ENCODE measurements at regions not wholly inside any gene's neighbourhood (a gene's known extent, or its start where the extent isn't known, plus 50 kb on each side); places are given as distances from the start of the nearest gene placed in this dataset.

DNA sequence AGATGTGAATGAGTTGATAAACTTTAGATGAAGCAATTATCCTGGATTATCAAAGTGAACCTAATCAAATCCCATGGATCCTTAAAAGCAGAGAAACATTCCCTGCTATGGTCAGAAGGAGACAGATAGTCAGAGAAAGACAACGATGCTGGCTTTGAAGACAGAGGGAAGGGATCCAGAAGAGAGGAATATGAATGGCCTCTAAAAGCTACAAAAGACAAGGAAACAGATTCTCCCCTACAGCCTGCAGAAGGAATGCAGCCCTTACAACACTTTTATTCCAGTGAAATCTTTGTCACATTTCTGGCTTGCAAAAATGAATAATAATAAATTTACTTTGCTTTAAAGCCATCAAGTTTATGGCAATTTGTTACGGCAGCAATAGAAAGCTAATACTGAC, 1164.2 kb downstream of the PCDH17 start:
- TF ChIP-seq, protein P1, sequence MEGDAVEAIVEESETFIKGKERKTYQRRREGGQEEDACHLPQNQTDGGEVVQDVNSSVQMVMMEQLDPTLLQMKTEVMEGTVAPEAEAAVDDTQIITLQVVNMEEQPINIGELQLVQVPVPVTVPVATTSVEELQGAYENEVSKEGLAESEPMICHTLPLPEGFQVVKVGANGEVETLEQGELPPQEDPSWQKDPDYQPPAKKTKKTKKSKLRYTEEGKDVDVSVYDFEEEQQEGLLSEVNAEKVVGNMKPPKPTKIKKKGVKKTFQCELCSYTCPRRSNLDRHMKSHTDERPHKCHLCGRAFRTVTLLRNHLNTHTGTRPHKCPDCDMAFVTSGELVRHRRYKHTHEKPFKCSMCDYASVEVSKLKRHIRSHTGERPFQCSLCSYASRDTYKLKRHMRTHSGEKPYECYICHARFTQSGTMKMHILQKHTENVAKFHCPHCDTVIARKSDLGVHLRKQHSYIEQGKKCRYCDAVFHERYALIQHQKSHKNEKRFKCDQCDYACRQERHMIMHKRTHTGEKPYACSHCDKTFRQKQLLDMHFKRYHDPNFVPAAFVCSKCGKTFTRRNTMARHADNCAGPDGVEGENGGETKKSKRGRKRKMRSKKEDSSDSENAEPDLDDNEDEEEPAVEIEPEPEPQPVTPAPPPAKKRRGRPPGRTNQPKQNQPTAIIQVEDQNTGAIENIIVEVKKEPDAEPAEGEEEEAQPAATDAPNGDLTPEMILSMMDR (IDR thresholded peaks at IDR 0.05) = no peak
- H3K4me1 ChIP-seq (ENCODE audit: control insufficient read depth in 1 of 2, low read depth in 2 of 2) = no peaks in the 10 kb centered on the region
- ATAC-seq (ENCODE audit: insufficient number of reproducible peaks, low FRiP score, low read depth) = no peak
- H3K36me3 ChIP-seq = no peaks in the 10 kb centered on the region
- H3K4me3 ChIP-seq = no peak overlapping the region
- DNase-seq (ENCODE audit: low spot score) = no peak
- H3K27ac ChIP-seq = no peak overlapping the region
- no peaks in the 10 kb centered on the region for H3K9me3 ChIP-seq
- no peaks in the 10 kb centered on the region for H3K27me3 ChIP-seq (replicated peaks; ENCODE audit: insufficient read depth)

DNA sequence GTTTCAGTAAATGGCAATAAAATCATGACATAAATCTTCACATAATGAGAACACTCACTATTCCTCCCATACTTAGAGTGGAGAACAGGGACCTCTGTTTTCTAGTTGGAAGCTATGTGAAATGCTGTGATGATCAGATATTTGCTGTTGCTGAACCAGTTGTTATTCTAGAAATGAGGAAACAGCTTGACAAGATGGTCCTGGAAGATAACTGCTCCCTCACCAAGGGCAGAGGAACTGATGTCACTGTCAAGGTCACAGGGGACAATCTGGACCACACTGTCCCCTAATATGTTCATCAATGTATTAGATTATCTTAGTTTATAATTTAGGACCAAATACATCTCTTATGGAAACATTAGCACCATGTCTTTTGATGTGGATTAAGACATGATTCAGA, 1173.3 kb downstream of the PCDH17 start:
- H3K4me1 ChIP-seq (ENCODE audit: control insufficient read depth in 1 of 2, low read depth in 2 of 2) = no peaks in the 10 kb centered on the region
- no peaks in the 10 kb centered on the region for H3K9me3 ChIP-seq
- DNase-seq (ENCODE audit: low spot score) (no peak), ATAC-seq (ENCODE audit: insufficient number of reproducible peaks, low FRiP score, low read depth) (no peak)
- no peak overlapping the region for H3K27ac ChIP-seq
- no peaks in the 10 kb centered on the region for H3K27me3 ChIP-seq (replicated peaks; ENCODE audit: insufficient read depth)
- H3K4me3 ChIP-seq = no peak overlapping the region
- H3K36me3 ChIP-seq = no peaks in the 10 kb centered on the region
- TF ChIP-seq, protein P1 (IDR thresholded peaks at IDR 0.05) = no peak

DNA sequence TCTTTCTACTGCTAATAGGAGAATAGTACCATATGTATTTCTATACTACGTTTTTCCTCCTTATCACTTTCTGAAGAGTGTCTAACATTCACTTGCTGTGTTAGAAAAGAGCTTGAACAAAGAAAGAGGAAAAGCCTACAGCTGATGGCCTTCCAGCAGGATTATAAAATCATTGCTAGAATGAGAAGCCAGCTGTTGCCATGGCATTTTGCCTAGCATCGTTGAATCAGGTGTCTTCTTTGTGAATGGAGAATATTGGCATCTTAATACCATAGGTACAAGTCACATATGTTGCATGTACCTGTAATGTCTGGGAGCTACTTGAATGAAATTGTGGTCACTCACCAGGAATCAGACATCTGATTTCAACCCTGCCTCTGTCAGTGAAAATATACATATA, 1174.9 kb downstream of the PCDH17 start:
- Histone ChIP-seq H3K4me1 (ENCODE audit: control insufficient read depth in 1 of 2, low read depth in 2 of 2) (no peaks in the 10 kb centered on the region), H3K27me3 (replicated peaks; ENCODE audit: insufficient read depth) (no peaks in the 10 kb centered on the region), H3K9me3 (no peaks in the 10 kb centered on the region), H3K4me3 (no peak overlapping the region), H3K36me3 (no peaks in the 10 kb centered on the region), H3K27ac (no peak overlapping the region)
- DNase-seq (ENCODE audit: low spot score) = no peak
- no peak for ATAC-seq (ENCODE audit: insufficient number of reproducible peaks, low FRiP score, low read depth)
- TF ChIP-seq, protein P1 (IDR thresholded peaks at IDR 0.05) = no peak

DNA sequence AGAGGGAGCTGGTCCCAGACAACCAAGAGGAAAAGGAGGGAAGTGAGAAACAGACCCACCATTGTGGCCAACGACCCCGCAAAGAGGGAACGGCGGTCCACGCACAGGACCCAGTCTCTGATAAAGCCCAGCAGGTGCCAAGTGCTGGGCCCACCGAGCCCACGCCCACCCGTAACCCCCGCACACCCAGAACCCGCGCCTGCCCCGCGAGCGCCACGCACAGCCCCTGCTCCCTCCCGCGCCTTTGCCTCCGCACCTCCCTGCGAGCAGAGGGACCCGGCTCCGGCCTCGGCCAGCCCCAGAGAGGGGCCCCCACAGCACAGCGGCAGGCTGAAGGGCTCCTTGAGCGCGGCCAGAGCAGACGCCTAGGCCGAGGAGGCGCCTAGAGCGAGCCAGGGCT, 1192.2 kb downstream of the PCDH17 start:
- no peak overlapping the region for H3K27ac ChIP-seq
- no peaks in the 10 kb centered on the region for H3K4me1 ChIP-seq (ENCODE audit: control insufficient read depth in 1 of 2, low read depth in 2 of 2)
- TF ChIP-seq, protein P1 (IDR thresholded peaks at IDR 0.05) = no peak
- no peaks in the 10 kb centered on the region for H3K9me3 ChIP-seq
- no peak for DNase-seq (ENCODE audit: low spot score)
- H3K36me3 ChIP-seq = no peaks in the 10 kb centered on the region
- ATAC-seq (ENCODE audit: insufficient number of reproducible peaks, low FRiP score, low read depth) = no peak
- H3K4me3 ChIP-seq = no peak overlapping the region
- H3K27me3 ChIP-seq (replicated peaks; ENCODE audit: insufficient read depth) = no peaks in the 10 kb centered on the region

DNA sequence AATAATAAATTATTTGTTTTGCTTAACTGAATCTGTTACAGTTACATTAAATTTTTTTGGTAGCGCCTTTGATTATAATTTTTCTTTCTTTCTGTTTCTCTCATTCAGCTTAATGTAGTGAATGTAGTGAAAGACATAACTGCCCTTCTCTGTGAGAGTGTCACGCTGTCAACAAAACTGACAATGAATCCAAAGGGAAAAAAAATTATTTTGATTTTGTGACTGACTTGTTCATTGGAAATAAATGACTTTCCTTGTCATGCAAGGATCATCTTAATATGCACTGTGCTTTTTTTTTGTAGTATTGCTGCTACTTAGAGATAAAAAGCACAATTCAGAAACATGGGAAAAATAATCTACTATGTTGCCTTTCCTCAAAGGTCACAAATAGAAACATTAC, 1196.4 kb downstream of the PCDH17 start:
- ATAC-seq (ENCODE audit: insufficient number of reproducible peaks, low FRiP score, low read depth) = no peak
- no peaks in the 10 kb centered on the region for H3K27me3 ChIP-seq (replicated peaks; ENCODE audit: insufficient read depth)
- no peak overlapping the region for H3K27ac ChIP-seq

More for the DNA sequence above, 1196.4 kb downstream of the PCDH17 start:
- H3K4me3 ChIP-seq = no peak overlapping the region
- DNase-seq (ENCODE audit: low spot score) = no peak
- TF ChIP-seq, protein P1 (IDR thresholded peaks at IDR 0.05) = no peak
- no peaks in the 10 kb centered on the region for H3K36me3 ChIP-seq
- H3K9me3 ChIP-seq = no peaks in the 10 kb centered on the region
- no peaks in the 10 kb centered on the region for H3K4me1 ChIP-seq (ENCODE audit: control insufficient read depth in 1 of 2, low read depth in 2 of 2)

All from thoracic aorta (tissue), 2 donors.